Stimulated activated effector memory CD8-positive, alpha-beta T cell treated with anti-CD3 and anti-CD28 coated beads, Interleukin-12 subunit alpha, Interleukin-12 subunit beta, amount 100 ng/mL, for 72 hours (primary cell): ENCODE measurements at regions not wholly inside any gene's neighbourhood (a gene's known extent, or its start where the extent isn't known, plus 50 kb on each side); places are given as distances from the start of the nearest gene placed in this dataset.
"Not testable (repeated sequence)": the region's sequence is repeated elsewhere in the genome, so short reads cannot be mapped to it uniquely, and the experiment has no call there.

Experiments
- ATAC-seq: fragments of 150-1000 bp; cut with Tn5 transposase; 2 replicates; pipeline ENCODE4 v1.10.0; 2021
- DNase-seq, 2 donors: peaks; one replicate each; pipeline ENCODE4 v3.0.0; 2021 to 2022; ENCODE audit warnings: low spot score in 2 of 2
- H3K27ac Mint-ChIP-seq: one replicate; pipeline ENCODE4 v1.8.0; 2022; ENCODE audit warnings: mild to moderate bottlenecking, mixed read lengths
- H3K36me3 Mint-ChIP-seq: one replicate; pipeline ENCODE4 v1.8.0; 2022; ENCODE audit warnings: mild to moderate bottlenecking, mixed read lengths
- H3K4me1 Mint-ChIP-seq: one replicate; pipeline ENCODE4 v1.8.0; 2022; ENCODE audit warnings: mixed read lengths
- H3K4me3 Mint-ChIP-seq: one replicate; pipeline ENCODE4 v1.8.0; 2022; ENCODE audit warnings: mild to moderate bottlenecking, mixed read lengths
- H3K9me3 Mint-ChIP-seq: one replicate; pipeline ENCODE4 v1.8.0; 2022; ENCODE audit warnings: mixed read lengths

GRCh38 chr6:93036835-93037234 lies 382.5 kb downstream of the EPHA7 start:
- Mint-ChIP-seq H3K4me3 (no peak overlapping the region), H3K36me3 (no peaks in the 10 kb centered on the region), H3K4me1 (no peaks in the 10 kb centered on the region), H3K9me3 (peaks cover 21% of the 10 kb centered on the region), H3K27ac (no peak overlapping the region)
- ATAC-seq, result no peak
- no peak for DNase-seq

- Mint-ChIP-seq H3K4me1 (no peaks in the 10 kb centered on the region), H3K36me3 (no peaks in the 10 kb centered on the region), H3K27ac (no peak overlapping the region), H3K4me3 (no peak overlapping the region), H3K9me3 (peaks cover 20% of the 10 kb centered on the region)
- DNase-seq (no peak), ATAC-seq (no peak)
Observed at GRCh38 chr6:93035756-93036155, 383.6 kb downstream of the EPHA7 start.

- ATAC-seq (no peak), DNase-seq (no peak)
- Mint-ChIP-seq H3K4me1 (no peaks in the 10 kb centered on the region), H3K27ac (no peak overlapping the region), H3K36me3 (no peaks in the 10 kb centered on the region), H3K9me3 (peaks cover 15% of the 10 kb centered on the region), H3K4me3 (no peak overlapping the region)
Observed at GRCh38 chr6:93021235-93021915, 398.0 kb downstream of the EPHA7 start.

- no peak overlapping the region for H3K4me3 Mint-ChIP-seq
- peaks cover 15% of the 10 kb centered on the region for H3K9me3 Mint-ChIP-seq
- H3K27ac Mint-ChIP-seq, result no peak overlapping the region
- no peaks in the 10 kb centered on the region for H3K36me3 Mint-ChIP-seq
- ATAC-seq, result no peak
- H3K4me1 Mint-ChIP-seq, result no peaks in the 10 kb centered on the region
- no peak for DNase-seq
Observed at GRCh38 chr6:93017626-93018025, 401.7 kb downstream of the EPHA7 start.

GRCh38 chr6:93017213-93017612 lies 402.1 kb downstream of the EPHA7 start:
- Mint-ChIP-seq H3K27ac (no peak overlapping the region), H3K9me3 (peaks cover 13% of the 10 kb centered on the region), H3K4me3 (no peak overlapping the region), H3K36me3 (no peaks in the 10 kb centered on the region), H3K4me1 (no peaks in the 10 kb centered on the region)
- DNase-seq, result no peak
- no peak for ATAC-seq

GRCh38 chr6:93013054-93013453 lies 406.3 kb downstream of the EPHA7 start:
- no peak overlapping the region for H3K4me3 Mint-ChIP-seq
- no peaks in the 10 kb centered on the region for H3K4me1 Mint-ChIP-seq
- ATAC-seq (no peak), DNase-seq (no peak)
- peaks cover 12% of the 10 kb centered on the region for H3K9me3 Mint-ChIP-seq
- H3K27ac Mint-ChIP-seq, result no peak overlapping the region
- no peaks in the 10 kb centered on the region for H3K36me3 Mint-ChIP-seq

- Mint-ChIP-seq H3K36me3 (no peaks in the 10 kb centered on the region), H3K27ac (no peak overlapping the region), H3K9me3 (peaks cover 8% of the 10 kb centered on the region), H3K4me1 (no peaks in the 10 kb centered on the region), H3K4me3 (no peak overlapping the region)
- DNase-seq (no peak), ATAC-seq (no peak)
Observed at GRCh38 chr6:93008375-93008774, 411.0 kb downstream of the EPHA7 start.

GRCh38 chr6:92989656-92990055 lies 429.7 kb downstream of the EPHA7 start:
- ATAC-seq (no peak), DNase-seq (no peak)
- Mint-ChIP-seq H3K27ac (no peak overlapping the region), H3K4me3 (no peak overlapping the region), H3K9me3 (peaks cover 5% of the 10 kb centered on the region), H3K4me1 (no peaks in the 10 kb centered on the region), H3K36me3 (no peaks in the 10 kb centered on the region)

GRCh38 chr6:92979281-92979680 lies 440.1 kb downstream of the EPHA7 start:
- Mint-ChIP-seq H3K9me3 (peaks cover 7% of the 10 kb centered on the region), H3K4me3 (no peak overlapping the region), H3K36me3 (no peaks in the 10 kb centered on the region), H3K27ac (no peak overlapping the region), H3K4me1 (no peaks in the 10 kb centered on the region)
- ATAC-seq (no peak), DNase-seq (no peak)

- Mint-ChIP-seq H3K36me3 (no peaks in the 10 kb centered on the region), H3K27ac (no peak overlapping the region), H3K9me3 (peaks cover 10% of the 10 kb centered on the region), H3K4me1 (no peaks in the 10 kb centered on the region), H3K4me3 (no peak overlapping the region)
- ATAC-seq (no peak), DNase-seq (no peak)
Observed at GRCh38 chr6:92977018-92977417, 442.3 kb downstream of the EPHA7 start.

- Mint-ChIP-seq H3K4me3 (no peak overlapping the region), H3K9me3 (peaks cover 13% of the 10 kb centered on the region), H3K27ac (no peak overlapping the region), H3K4me1 (no peaks in the 10 kb centered on the region), H3K36me3 (no peaks in the 10 kb centered on the region)
- no peak for ATAC-seq
- no peak for DNase-seq
Observed at GRCh38 chr6:92967362-92967761, 452.0 kb downstream of the EPHA7 start.

- no peaks in the 10 kb centered on the region for H3K36me3 Mint-ChIP-seq
- DNase-seq, result no peak
- no peak for ATAC-seq
- H3K4me3 Mint-ChIP-seq, result no peak overlapping the region
- H3K9me3 Mint-ChIP-seq, result peaks cover 26% of the 10 kb centered on the region
- no peaks in the 10 kb centered on the region for H3K4me1 Mint-ChIP-seq
- H3K27ac Mint-ChIP-seq, result no peak overlapping the region
Observed at GRCh38 chr6:92962846-92963245, 456.5 kb downstream of the EPHA7 start.

GRCh38 chr6:92952111-92952510 lies 467.2 kb downstream of the EPHA7 start:
- DNase-seq, H3K27ac Mint-ChIP-seq: not testable (repeated sequence)

GRCh38 chr6:92945799-92946198 lies 473.6 kb downstream of the EPHA7 start:
- H3K4me3 Mint-ChIP-seq, result no peak overlapping the region

More at GRCh38 chr6:92952111-92952510, 467.2 kb downstream of the EPHA7 start:
- ATAC-seq, H3K4me1 Mint-ChIP-seq, H3K36me3 Mint-ChIP-seq, H3K4me3 Mint-ChIP-seq: not testable (repeated sequence)
- peaks cover 15% of the 10 kb centered on the region for H3K9me3 Mint-ChIP-seq

GRCh38 chr6:92944132-92944531 lies 475.2 kb downstream of the EPHA7 start:
- Mint-ChIP-seq H3K9me3 (peaks cover 13% of the 10 kb centered on the region), H3K4me1 (no peaks in the 10 kb centered on the region)

More at GRCh38 chr6:92945799-92946198, 473.6 kb downstream of the EPHA7 start:
- no peak overlapping the region for H3K27ac Mint-ChIP-seq
- H3K4me1 Mint-ChIP-seq, result no peaks in the 10 kb centered on the region
- DNase-seq, result no peak
- H3K36me3 Mint-ChIP-seq, result no peaks in the 10 kb centered on the region
- peaks cover 15% of the 10 kb centered on the region for H3K9me3 Mint-ChIP-seq
- no peak for ATAC-seq

GRCh38 chr6:92942549-92942948 lies 476.8 kb downstream of the EPHA7 start:
- H3K9me3 Mint-ChIP-seq, result peaks cover 11% of the 10 kb centered on the region
- DNase-seq (no peak), ATAC-seq (no peak)
- no peak overlapping the region for H3K27ac Mint-ChIP-seq
- H3K4me1 Mint-ChIP-seq, result no peaks in the 10 kb centered on the region
- no peaks in the 10 kb centered on the region for H3K36me3 Mint-ChIP-seq
- H3K4me3 Mint-ChIP-seq, result no peak overlapping the region

More at GRCh38 chr6:92944132-92944531, 475.2 kb downstream of the EPHA7 start:
- Mint-ChIP-seq H3K27ac (no peak overlapping the region), H3K4me3 (no peak overlapping the region), H3K36me3 (no peaks in the 10 kb centered on the region)
- no peak for DNase-seq
- no peak for ATAC-seq
